GM19438 (cell line): ENCODE measurements at regions not wholly inside any gene's neighbourhood (a gene's known extent, or its start where the extent isn't known, plus 50 kb on each side); places are given as distances from the start of the nearest gene placed in this dataset.

Source experiments
- ATAC-seq: cut with Tn5 transposase; IDR thresholded peaks from one replicate; pipeline ENCODE4 v1.9.1; 2021; ENCODE audit warnings: low read depth; ENCODE audit not compliant: unreplicated experiment

- ATAC-seq = no peak
Measured at GRCh38 chr5:136427426-136427825, 62.1 kb upstream of the TRPC7 start.

- no peak for ATAC-seq
Measured at GRCh38 chr5:136425921-136426320, 60.6 kb upstream of the TRPC7 start.

- peak; percentile 80 for ATAC-seq
Measured at GRCh38 chr5:136424835-136425584, 59.7 kb upstream of the TRPC7 start.

GRCh38 chr5:136423944-136424606, 58.7 kb upstream of the TRPC7 start:
- no peak for ATAC-seq

- no peak for ATAC-seq
Measured at GRCh38 chr5:136420168-136420898, 55.0 kb upstream of the TRPC7 start.

- no peak for ATAC-seq
Measured at GRCh38 chr5:136418301-136418700, 53.0 kb upstream of the TRPC7 start.
